KOPT-K1 (cell line): ENCODE measurements at regions not wholly inside any gene's neighbourhood (a gene's known extent, or its start where the extent isn't known, plus 50 kb on each side); places are given as distances from the start of the nearest gene placed in this dataset.

Experiments
- H3K27ac ChIP-seq: fragments of 200-600 bp; sonication (generic); 2 replicates; pipeline ENCODE4 v1.5.1; 2016; ENCODE audit warnings: antibody characterized with exemption, mild to moderate bottlenecking, low read depth, low read length; ENCODE audit not compliant: poor library complexity, severe bottlenecking
- H3K36me3 ChIP-seq: fragments of 200-600 bp; sonication (generic); 2 replicates; pipeline ENCODE4 v1.5.1; 2017; ENCODE audit warnings: antibody characterized with exemption, mild to moderate bottlenecking, low read length, moderate library complexity; ENCODE audit not compliant: insufficient read depth
- H3K9me3 ChIP-seq: fragments of 200-600 bp; sonication (generic); 2 replicates; pipeline ENCODE4 v1.5.1; 2017; ENCODE audit warnings: antibody characterized with exemption, low read length, mild to moderate bottlenecking; ENCODE audit not compliant: insufficient read depth, poor library complexity, severe bottlenecking

- H3K36me3 ChIP-seq: no peaks in the 10 kb centered on the region
- H3K9me3 ChIP-seq: peaks cover 36% of the 10 kb centered on the region
- H3K27ac ChIP-seq: no peak overlapping the region
Observed at GRCh38 chr6:170165471-170166117, 125.3 kb downstream of the DLL1 start.

GRCh38 chr6:170165085-170165470 is 125.8 kb downstream of the DLL1 start:
- H3K27ac ChIP-seq: no peak overlapping the region
- H3K9me3 ChIP-seq: peaks cover 32% of the 10 kb centered on the region
- H3K36me3 ChIP-seq: no peaks in the 10 kb centered on the region

GRCh38 chr6:170164271-170164900 is 126.5 kb downstream of the DLL1 start:
- Histone ChIP-seq H3K36me3 (no peaks in the 10 kb centered on the region), H3K27ac (no peak overlapping the region), H3K9me3 (peaks cover 31% of the 10 kb centered on the region)

DNA sequence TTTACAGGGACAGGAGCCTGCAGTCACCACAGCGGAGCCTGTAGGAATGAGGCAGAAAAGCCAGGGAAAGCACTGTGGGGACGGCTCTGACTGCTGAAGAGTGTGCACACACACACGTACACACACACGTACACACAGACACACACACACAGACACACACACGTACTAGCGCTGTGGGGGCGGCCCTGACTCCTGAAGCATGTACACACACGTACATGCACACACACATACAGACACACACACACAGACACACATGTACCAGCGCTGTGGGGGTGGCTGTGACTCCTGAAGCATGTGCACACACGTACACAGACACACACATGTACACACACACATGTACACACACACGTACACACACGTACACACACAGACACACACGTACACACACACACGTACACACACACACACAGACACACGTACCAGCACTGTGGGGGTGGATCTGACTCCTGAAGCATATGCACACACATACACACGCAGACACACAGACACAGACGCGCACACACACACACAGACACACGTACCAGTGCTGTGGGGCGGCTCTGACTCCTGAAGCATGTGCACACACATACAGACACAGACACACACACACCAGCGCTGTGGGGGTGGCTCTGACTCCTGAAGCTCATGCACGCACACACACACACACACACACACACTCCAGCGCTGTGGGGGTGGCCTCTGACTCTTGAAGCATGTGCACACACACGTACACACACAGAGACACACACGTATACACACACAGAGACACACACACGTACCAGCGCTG is 127.3 kb downstream of the DLL1 start:
- no peak overlapping the region for H3K27ac ChIP-seq
- no peaks in the 10 kb centered on the region for H3K36me3 ChIP-seq
- peaks cover 23% of the 10 kb centered on the region for H3K9me3 ChIP-seq

DNA sequence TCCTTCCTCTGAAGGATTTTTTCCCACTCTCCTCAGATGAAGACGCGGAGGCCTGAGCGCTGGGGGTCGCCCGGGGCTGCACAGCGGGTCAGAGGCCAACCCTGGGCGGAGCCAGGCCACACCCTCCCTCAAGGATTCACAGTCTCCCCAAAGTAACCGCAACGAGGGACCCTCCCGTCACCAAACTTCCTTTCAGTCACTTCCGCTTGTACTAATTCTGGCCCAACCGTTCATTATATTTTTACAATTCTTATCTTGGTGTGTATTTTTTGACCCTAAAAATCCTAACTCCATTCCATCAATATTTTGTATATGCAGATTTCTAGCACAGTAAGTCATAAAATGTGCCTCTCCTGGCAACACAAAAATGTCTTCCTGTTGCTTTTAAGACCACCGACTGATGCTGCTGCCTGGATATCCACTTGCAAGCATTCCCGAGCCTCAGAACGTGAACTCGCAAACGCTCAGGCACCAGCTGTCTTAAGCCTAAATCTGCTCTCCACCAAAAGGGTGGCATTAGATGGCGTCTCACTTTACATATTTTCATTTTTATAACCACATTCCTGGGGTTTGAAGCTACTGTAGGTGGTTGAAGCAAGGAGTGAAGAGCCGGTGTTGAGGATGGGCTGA is 128.0 kb downstream of the DLL1 start:
- peaks cover 16% of the 10 kb centered on the region for H3K9me3 ChIP-seq
- H3K27ac ChIP-seq: no peak overlapping the region
- no peaks in the 10 kb centered on the region for H3K36me3 ChIP-seq

GRCh38 chr6:170162011-170162774 is 128.7 kb downstream of the DLL1 start:
- H3K27ac ChIP-seq: no peak overlapping the region
- H3K36me3 ChIP-seq: no peaks in the 10 kb centered on the region
- peaks cover 9% of the 10 kb centered on the region for H3K9me3 ChIP-seq

- Histone ChIP-seq H3K36me3 (no peaks in the 10 kb centered on the region), H3K27ac (no peak overlapping the region), H3K9me3 (peaks cover 7% of the 10 kb centered on the region)
Observed at GRCh38 chr6:170160628-170161611, 130.0 kb downstream of the DLL1 start.

GRCh38 chr6:170160031-170160627 is 130.7 kb downstream of the DLL1 start:
- no peak overlapping the region for H3K27ac ChIP-seq
- H3K9me3 ChIP-seq: peaks cover 9% of the 10 kb centered on the region
- H3K36me3 ChIP-seq: no peaks in the 10 kb centered on the region

DNA sequence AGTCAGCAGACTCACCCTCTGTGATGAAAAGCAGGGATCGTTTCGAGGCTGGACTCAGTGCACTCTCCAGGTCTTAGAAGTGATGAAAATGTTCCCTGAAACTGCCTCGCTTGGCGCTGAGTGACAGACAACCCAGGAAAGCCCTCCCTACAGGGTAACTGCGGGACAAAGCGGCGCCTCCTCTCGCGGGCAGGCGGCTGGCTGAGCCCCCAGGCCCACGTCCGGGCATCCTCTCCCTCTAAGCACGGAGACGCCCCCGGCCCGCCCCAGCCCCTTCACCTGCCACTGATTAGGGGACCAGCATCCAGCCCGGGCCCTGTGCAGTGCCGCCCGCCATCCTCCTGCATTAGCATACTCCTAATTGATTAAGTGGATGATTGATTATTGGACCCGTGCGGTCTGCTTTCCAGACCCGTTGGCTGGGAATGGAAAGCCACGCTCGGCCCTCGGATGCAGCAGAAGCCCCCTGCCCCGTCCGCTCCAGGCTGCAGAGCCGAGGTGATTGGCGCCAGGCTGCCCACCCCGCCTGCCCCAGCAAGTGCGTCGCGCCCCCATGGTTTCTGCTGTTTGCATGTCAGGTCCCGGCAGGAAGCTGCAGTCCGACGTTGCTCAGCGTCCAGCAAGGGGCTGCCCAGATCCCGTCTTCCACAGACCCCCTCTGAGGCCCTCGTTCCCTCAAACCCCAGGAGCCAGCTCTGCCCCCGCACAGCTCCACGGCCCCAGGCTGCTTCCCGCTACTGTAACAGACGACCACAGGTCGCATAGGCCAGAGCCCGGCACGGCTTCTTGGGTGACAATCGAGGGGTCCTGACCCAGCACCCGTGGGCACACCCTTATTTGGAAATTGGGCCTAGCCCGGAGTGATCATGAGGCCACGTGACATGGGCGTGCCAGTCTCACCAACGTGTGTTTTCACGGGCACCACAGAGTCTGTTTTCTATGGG is 131.6 kb downstream of the DLL1 start:
- Histone ChIP-seq H3K9me3 (peaks cover 9% of the 10 kb centered on the region), H3K36me3 (no peaks in the 10 kb centered on the region), H3K27ac (no peak overlapping the region)

GRCh38 chr6:170158296-170159021 is 132.4 kb downstream of the DLL1 start:
- Histone ChIP-seq H3K36me3 (no peaks in the 10 kb centered on the region), H3K27ac (no peak overlapping the region), H3K9me3 (peaks cover 9% of the 10 kb centered on the region)

- Histone ChIP-seq H3K27ac (no peak overlapping the region), H3K36me3 (no peaks in the 10 kb centered on the region), H3K9me3 (peaks cover 9% of the 10 kb centered on the region)
Observed at GRCh38 chr6:170157567-170158218, 133.2 kb downstream of the DLL1 start.
